ENCODE measurements at regions not wholly inside any gene's neighbourhood (a gene's known extent, or its start where the extent isn't known, plus 50 kb on each side); places are given as distances from the start of the nearest gene placed in this dataset.
"Not testable (repeated sequence)": the region's sequence is repeated elsewhere in the genome, so short reads cannot be mapped to it uniquely, and the experiment has no call there.

GRCh38 chr2:145930318-145930717, 1410.4 kb upstream of the ZEB2 start:
- no peak for DNase-seq

GRCh38 chr2:145927131-145927950, 1407.4 kb upstream of the ZEB2 start:
- no peak for DNase-seq

GRCh38 chr2:145925591-145925990, 1405.7 kb upstream of the ZEB2 start:
- no peak for DNase-seq

GRCh38 chr2:145919477-145919876, 1399.6 kb upstream of the ZEB2 start:
- DNase-seq, result no peak

GRCh38 chr2:145918951-145919350, 1399.0 kb upstream of the ZEB2 start:
- DNase-seq, result no peak

- no peak for DNase-seq
Observed at GRCh38 chr2:145916799-145917198, 1396.9 kb upstream of the ZEB2 start.

- DNase-seq, result no peak
Observed at GRCh38 chr2:145914716-145915115, 1394.8 kb upstream of the ZEB2 start.

GRCh38 chr2:145910416-145910815, 1390.5 kb upstream of the ZEB2 start:
- no peak for DNase-seq

GRCh38 chr2:145909766-145910165, 1389.8 kb upstream of the ZEB2 start:
- no peak for DNase-seq

- DNase-seq, result no peak
Observed at GRCh38 chr2:145909175-145909755, 1389.3 kb upstream of the ZEB2 start.

GRCh38 chr2:145906354-145906753, 1386.4 kb upstream of the ZEB2 start:
- no peak for DNase-seq

GRCh38 chr2:145905371-145905770, 1385.5 kb upstream of the ZEB2 start:
- no peak for DNase-seq

GRCh38 chr2:145897151-145897550, 1377.2 kb upstream of the ZEB2 start:
- no peak for DNase-seq

GRCh38 chr2:145887915-145888314, 1368.0 kb upstream of the ZEB2 start:
- DNase-seq, result no peak

GRCh38 chr2:145880997-145881396, 1361.1 kb upstream of the ZEB2 start:
- DNase-seq, result not testable (repeated sequence)

- no peak for DNase-seq
Observed at GRCh38 chr2:145875016-145875415, 1355.1 kb upstream of the ZEB2 start.

GRCh38 chr2:145874466-145874865, 1354.5 kb upstream of the ZEB2 start:
- DNase-seq, result no peak

GRCh38 chr2:145864501-145864900, 1344.6 kb upstream of the ZEB2 start:
- DNase-seq, result no peak

- peak; percentile 27 for DNase-seq
Observed at GRCh38 chr2:145861940-145862339, 1342.0 kb upstream of the ZEB2 start.

GRCh38 chr2:145860083-145860482, 1340.2 kb upstream of the ZEB2 start:
- DNase-seq, result no peak

GRCh38 chr2:145855142-145855541, 1335.2 kb upstream of the ZEB2 start:
- no peak for DNase-seq

GRCh38 chr2:145854039-145854755, 1334.3 kb upstream of the ZEB2 start:
- no peak for DNase-seq

- DNase-seq, result no peak
Observed at GRCh38 chr2:145851730-145852129, 1331.8 kb upstream of the ZEB2 start.

- DNase-seq, result no peak
Observed at GRCh38 chr2:145849466-145849865, 1329.5 kb upstream of the ZEB2 start.
